DMS53 treated with DMSO at 0.1 percent for 48 hours (cell line): ENCODE measurements at regions not wholly inside any gene's neighbourhood (a gene's known extent, or its start where the extent isn't known, plus 50 kb on each side); places are given as distances from the start of the nearest gene placed in this dataset.
A peak's percentile ranks its signal among the peaks of the same experiment; 100 is the strongest.

Experiments used
- DNase-seq: peaks from one replicate; lab custom pipeline; 2025; ENCODE audit not compliant: unreplicated experiment; lab: John Stamatoyannopoulos, UW

- no peak for DNase-seq
Measured at GRCh38 chr13:70415136-70415535, 306.9 kb upstream of the KLHL1 start.

- peak; percentile 22 for DNase-seq
Measured at GRCh38 chr13:70408865-70409264, 300.6 kb upstream of the KLHL1 start.

- DNase-seq: no peak
Measured at GRCh38 chr13:70407486-70407885, 299.2 kb upstream of the KLHL1 start.

- DNase-seq: no peak
Measured at GRCh38 chr13:70405266-70405665, 297.0 kb upstream of the KLHL1 start.

GRCh38 chr13:70394031-70394548 is 285.8 kb upstream of the KLHL1 start:
- DNase-seq: no peak

GRCh38 chr13:70391678-70392077 is 283.4 kb upstream of the KLHL1 start:
- peak; percentile 43 for DNase-seq

- no peak for DNase-seq
Measured at GRCh38 chr13:70390968-70391367, 282.7 kb upstream of the KLHL1 start.

- no peak for DNase-seq
Measured at GRCh38 chr13:70390064-70390463, 281.8 kb upstream of the KLHL1 start.

- DNase-seq: no peak
Measured at GRCh38 chr13:70388935-70389334, 280.7 kb upstream of the KLHL1 start.

GRCh38 chr13:70386919-70387318 is 278.7 kb upstream of the KLHL1 start:
- no peak for DNase-seq

GRCh38 chr13:70385852-70386251 is 277.6 kb upstream of the KLHL1 start:
- DNase-seq: no peak

GRCh38 chr13:70384156-70384555 is 275.9 kb upstream of the KLHL1 start:
- no peak for DNase-seq

GRCh38 chr13:70380809-70381208 is 272.6 kb upstream of the KLHL1 start:
- DNase-seq: no peak

GRCh38 chr13:70375718-70376117 is 267.5 kb upstream of the KLHL1 start:
- DNase-seq: no peak

GRCh38 chr13:70370924-70371323 is 262.7 kb upstream of the KLHL1 start:
- DNase-seq: no peak

- DNase-seq: no peak
Measured at GRCh38 chr13:70366720-70367119, 258.5 kb upstream of the KLHL1 start.

- DNase-seq: no peak
Measured at GRCh38 chr13:70363991-70364390, 255.7 kb upstream of the KLHL1 start.

- no peak for DNase-seq
Measured at GRCh38 chr13:70362820-70363570, 254.7 kb upstream of the KLHL1 start.

- no peak for DNase-seq
Measured at GRCh38 chr13:70357031-70357430, 248.8 kb upstream of the KLHL1 start.

- no peak for DNase-seq
Measured at GRCh38 chr13:70353096-70353495, 244.8 kb upstream of the KLHL1 start.

- no peak for DNase-seq
Measured at GRCh38 chr13:70347947-70348620, 239.8 kb upstream of the KLHL1 start.

GRCh38 chr13:70339738-70340137 is 231.5 kb upstream of the KLHL1 start:
- DNase-seq: peak; percentile 12
